ENCODE measurements at regions not wholly inside any gene's neighbourhood (a gene's known extent, or its start where the extent isn't known, plus 50 kb on each side); places are given as distances from the start of the nearest gene placed in this dataset.

GRCh38 chr9:81234924-81235610, 454.3 kb downstream of the TLE1 start:
- TF ChIP-seq CTCF (IDR thresholded peaks at IDR 0.05): no peak
- no peak for TF ChIP-seq POLR2AphosphoS5 (IDR thresholded peaks at IDR 0.05)

Measured in sigmoid colon (tissue), 4 donors.